Mucosa of gallbladder (tissue), 1 donor: ENCODE measurements at regions not wholly inside any gene's neighbourhood (a gene's known extent, or its start where the extent isn't known, plus 50 kb on each side); places are given as distances from the start of the nearest gene placed in this dataset.
A peak's percentile ranks its signal among the peaks of the same experiment; 100 is the strongest.

Source experiments
- DNase-seq: peaks from one replicate; pipeline ENCODE4 v3.0.0-alpha.2; 2020; ENCODE audit warnings: low spot score
- donor health status: DM: no; HTN: no; CAD: no.

GRCh38 chr13:33710924-33711323 lies 107.0 kb upstream of the RFC3 start:
- no peak for DNase-seq

GRCh38 chr13:33711436-33711835 lies 106.5 kb upstream of the RFC3 start:
- no peak for DNase-seq

- no peak for DNase-seq
These were observed 100.2 kb upstream of the RFC3 start for GRCh38 chr13:33717775-33718174.

GRCh38 chr13:33721724-33722123 lies 96.2 kb upstream of the RFC3 start:
- no peak for DNase-seq

- DNase-seq, result no peak
These were observed 95.6 kb upstream of the RFC3 start for GRCh38 chr13:33722216-33722915.

- DNase-seq, result no peak
These were observed 94.6 kb upstream of the RFC3 start for GRCh38 chr13:33723365-33723764.

GRCh38 chr13:33723772-33724435 lies 94.0 kb upstream of the RFC3 start:
- peak; percentile 86 for DNase-seq

- DNase-seq, result no peak
These were observed 92.6 kb upstream of the RFC3 start for GRCh38 chr13:33725340-33725739.

- DNase-seq, result no peak
These were observed 90.5 kb upstream of the RFC3 start for GRCh38 chr13:33727297-33728083.

- peak; percentile 51 for DNase-seq
These were observed 89.5 kb upstream of the RFC3 start for GRCh38 chr13:33728271-33729037.

- no peak for DNase-seq
These were observed 87.8 kb upstream of the RFC3 start for GRCh38 chr13:33730147-33730546.

- DNase-seq, result no peak
These were observed 87.3 kb upstream of the RFC3 start for GRCh38 chr13:33730619-33731018.

- no peak for DNase-seq
These were observed 82.7 kb upstream of the RFC3 start for GRCh38 chr13:33735276-33735675.

GRCh38 chr13:33739254-33739653 lies 78.7 kb upstream of the RFC3 start:
- DNase-seq, result no peak

GRCh38 chr13:33740134-33740538 lies 77.8 kb upstream of the RFC3 start:
- DNase-seq, result no peak

- no peak for DNase-seq
These were observed 75.6 kb upstream of the RFC3 start for GRCh38 chr13:33742321-33742720.

- no peak for DNase-seq
These were observed 74.2 kb upstream of the RFC3 start for GRCh38 chr13:33743438-33744368.

- DNase-seq, result no peak
These were observed 73.2 kb upstream of the RFC3 start for GRCh38 chr13:33744589-33745369.

- no peak for DNase-seq
These were observed 72.3 kb upstream of the RFC3 start for GRCh38 chr13:33745370-33746324.
